OCI-LY3 (cell line): ENCODE measurements at regions not wholly inside any gene's neighbourhood (a gene's known extent, or its start where the extent isn't known, plus 50 kb on each side); places are given as distances from the start of the nearest gene placed in this dataset.

Experiments
- H2AFZ ChIP-seq: fragments of 200-600, 300-600 bp; shearing (Covaris generic); 2 replicates; pipeline ENCODE4 v1.6.0; 2014; ENCODE audit warnings: antibody characterized with exemption, low read depth, low read length
- H3K27ac ChIP-seq: fragments of 200-600, 300-600 bp; sonication (generic); 2 replicates; pipeline ENCODE4 v1.5.1; 2014; ENCODE audit warnings: mild to moderate bottlenecking, low read length, moderate library complexity, mixed read lengths
- H3K27me3 ChIP-seq: fragments of 200-600, 300-600 bp; sonication (generic); 2 replicates; pipeline ENCODE4 v1.6.1; 2014; ENCODE audit warnings: low read depth, low read length, mixed read lengths
- H3K36me3 ChIP-seq: fragments of 200-600, 300-600 bp; sonication (generic); replicated peaks from 2 replicates; pipeline ENCODE3; 2014; ENCODE audit warnings: low read depth, low read length, mixed read lengths
- H3K4me1 ChIP-seq: fragments of 300-600, 200-600 bp; sonication (generic); 2 replicates; pipeline ENCODE4 v1.6.1; 2014; ENCODE audit warnings: low read length, mixed read lengths
- H3K4me2 ChIP-seq: fragments of 200-600, 300-600 bp; sonication (generic); 2 replicates; pipeline ENCODE4 v1.6.1; 2014; ENCODE audit warnings: low read length, mixed read lengths
- H3K4me3 ChIP-seq: fragments of 300-600, 200-600 bp; sonication (generic); 2 replicates; pipeline ENCODE4 v1.5.1; 2014; ENCODE audit warnings: antibody characterized with exemption, mild to moderate bottlenecking, low read length, moderate library complexity
- H3K79me2 ChIP-seq: fragments of 300-600, 200-600 bp; shearing (Covaris generic); 2 replicates; pipeline ENCODE4 v1.6.1; 2014; ENCODE audit warnings: mild to moderate bottlenecking, low read length, mixed read lengths
- H3K9ac ChIP-seq: fragments of 300-600, 200-600 bp; shearing (Covaris generic); 2 replicates; pipeline ENCODE4 v1.6.0; 2014; ENCODE audit warnings: mild to moderate bottlenecking, low read length, moderate library complexity
- H3K9me3 ChIP-seq: fragments of 200-600, 300-600 bp; shearing (Covaris generic); 2 replicates; pipeline ENCODE4 v1.6.1; 2014; ENCODE audit warnings: low read length, mixed read lengths; ENCODE audit not compliant: insufficient read depth
- H4K20me1 ChIP-seq: fragments of 200-600, 300-600 bp; sonication (generic); 2 replicates; pipeline ENCODE4 v1.6.1; 2016; ENCODE audit warnings: low read length, mixed read lengths; ENCODE audit not compliant: insufficient read depth
- CTCF ChIP-seq: fragments of 200-600, 300-600 bp; sonication (generic); IDR thresholded peaks from 2 replicates; pipeline ENCODE4 v1.5.1; 2014; ENCODE audit warnings: antibody characterized with exemption, low read length, low read depth
- EZH2phosphoT487 ChIP-seq: fragments of 200-600 bp; shearing (Covaris generic); IDR thresholded peaks from 2 replicates; pipeline ENCODE4 v1.6.1; 2018; ENCODE audit warnings: antibody characterized with exemption, mixed run types, low read depth

GRCh38 chr6:166687070-166687878 is 60.2 kb upstream of the RPS6KA2 start:
- no peaks in the 10 kb centered on the region for H4K20me1 ChIP-seq
- H3K4me2 ChIP-seq = no peak overlapping the region
- no peaks in the 10 kb centered on the region for H3K79me2 ChIP-seq
- no peak overlapping the region for H2AFZ ChIP-seq
- H3K9ac ChIP-seq = no peak overlapping the region
- H3K9me3 ChIP-seq = no peaks in the 10 kb centered on the region
- TF ChIP-seq CTCF = no peak
- no peak for TF ChIP-seq EZH2phosphoT487
- no peak overlapping the region for H3K4me3 ChIP-seq
- H3K36me3 ChIP-seq = no peaks in the 10 kb centered on the region
- H3K27ac ChIP-seq = no peak overlapping the region
- H3K4me1 ChIP-seq = no peaks in the 10 kb centered on the region
- H3K27me3 ChIP-seq = 0 out of 2 replicates have a peak, but pooled peaks cover 3% of the 10 kb centered on the region

GRCh38 chr6:166686317-166686716 is 59.3 kb upstream of the RPS6KA2 start:
- no peaks in the 10 kb centered on the region for H4K20me1 ChIP-seq
- TF ChIP-seq EZH2phosphoT487 (no peak), CTCF (no peak)
- H3K4me2 ChIP-seq = no peak overlapping the region
- H3K36me3 ChIP-seq = no peaks in the 10 kb centered on the region
- no peaks in the 10 kb centered on the region for H3K79me2 ChIP-seq
- 0 out of 2 replicates have a peak, but pooled peaks cover 3% of the 10 kb centered on the region for H3K27me3 ChIP-seq
- no peak overlapping the region for H3K27ac ChIP-seq
- no peak overlapping the region for H3K9ac ChIP-seq
- H3K9me3 ChIP-seq = no peaks in the 10 kb centered on the region
- H2AFZ ChIP-seq = no peak overlapping the region
- H3K4me1 ChIP-seq = no peaks in the 10 kb centered on the region
- no peak overlapping the region for H3K4me3 ChIP-seq

- no peak for TF ChIP-seq CTCF
- no peak for TF ChIP-seq EZH2phosphoT487
Measured at GRCh38 chr6:166684866-166685265, 57.8 kb upstream of the RPS6KA2 start.

GRCh38 chr6:166684170-166684569 is 57.1 kb upstream of the RPS6KA2 start:
- Histone ChIP-seq H4K20me1 (no peaks in the 10 kb centered on the region), H3K4me3 (no peak overlapping the region), H3K27me3 (0 out of 2 replicates have a peak, but pooled peaks cover 3% of the 10 kb centered on the region), H3K4me2 (no peak overlapping the region), H3K27ac (no peak overlapping the region), H3K4me1 (no peaks in the 10 kb centered on the region), H3K9ac (no peak overlapping the region), H2AFZ (no peak overlapping the region), H3K36me3 (no peaks in the 10 kb centered on the region), H3K9me3 (no peaks in the 10 kb centered on the region), H3K79me2 (no peaks in the 10 kb centered on the region)
- no peak for TF ChIP-seq EZH2phosphoT487
- no peak for TF ChIP-seq CTCF

More at GRCh38 chr6:166684866-166685265, 57.8 kb upstream of the RPS6KA2 start:
- Histone ChIP-seq H3K79me2 (no peaks in the 10 kb centered on the region), H3K36me3 (no peaks in the 10 kb centered on the region), H2AFZ (no peak overlapping the region), H3K9ac (no peak overlapping the region), H3K27ac (no peak overlapping the region), H3K4me2 (no peak overlapping the region), H3K9me3 (no peaks in the 10 kb centered on the region), H3K4me3 (no peak overlapping the region), H4K20me1 (no peaks in the 10 kb centered on the region), H3K27me3 (0 out of 2 replicates have a peak, but pooled peaks cover 3% of the 10 kb centered on the region), H3K4me1 (no peaks in the 10 kb centered on the region)
